ENCODE measurements at regions not wholly inside any gene's neighbourhood (a gene's known extent, or its start where the extent isn't known, plus 50 kb on each side); places are given as distances from the start of the nearest gene placed in this dataset.

DNA sequence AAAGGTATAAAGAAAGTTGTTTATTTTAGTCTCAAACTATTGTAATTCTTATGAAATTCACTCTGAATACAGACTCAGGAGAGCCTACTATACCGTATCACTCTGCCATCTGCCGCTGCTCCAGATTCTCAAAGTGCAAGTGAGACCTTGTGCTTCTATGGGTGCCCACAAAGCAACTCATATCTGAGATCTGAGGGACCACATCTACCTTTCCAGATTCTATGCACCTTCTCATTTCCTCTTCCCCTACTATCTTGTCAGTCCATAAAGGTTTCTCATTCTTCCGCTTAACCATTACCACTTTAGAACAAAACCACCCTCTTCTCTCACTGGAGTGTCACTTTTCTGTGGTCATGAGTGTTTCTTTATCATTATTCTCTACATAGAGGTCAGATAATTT is 1236.9 kb downstream of the DIAPH3 start:
- no peak for ATAC-seq (ENCODE audit: poor library complexity)
- CTCF ChIA-PET = no interaction called here
- no peaks in the 10 kb centered on the region for H3K36me3 ChIP-seq (ENCODE audit: insufficient read depth, low read length)

DNA sequence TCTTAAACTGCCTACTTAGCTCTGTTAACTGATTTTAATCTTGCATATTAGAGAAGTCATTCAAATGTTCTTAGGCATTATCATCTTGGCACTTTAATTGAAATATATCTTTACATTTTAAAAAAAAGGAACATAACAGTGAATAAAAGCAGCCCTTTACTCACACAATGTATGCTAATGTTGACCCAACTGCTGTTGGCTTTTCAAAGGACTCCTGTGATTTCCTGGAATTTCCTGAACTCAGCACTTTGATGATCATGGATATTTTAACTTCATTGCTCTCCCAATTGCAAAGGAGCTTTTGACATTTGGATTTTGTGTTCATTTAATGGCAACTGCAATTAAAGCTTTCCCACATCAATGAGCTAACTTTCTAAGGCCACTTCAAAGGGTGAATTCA is 1230.3 kb downstream of the DIAPH3 start:
- no peak for DNase-seq
- H3K36me3 Mint-ChIP-seq (ENCODE audit: low read depth) = no peaks in the 10 kb centered on the region
- H3K4me1 Mint-ChIP-seq (ENCODE audit: low read depth) = no peaks in the 10 kb centered on the region
- H3K27ac Mint-ChIP-seq = no peak overlapping the region
- H3K9me3 ChIP-seq (ENCODE audit: control insufficient read depth in 1 of 2, insufficient read depth in 1 of 2, low read length in 2 of 2) = peaks cover 0 to 4% of the 10 kb centered on the region in 2 experiments
- no peaks in the 10 kb centered on the region for H3K27me3 Mint-ChIP-seq
- TF ChIP-seq, protein P1, sequence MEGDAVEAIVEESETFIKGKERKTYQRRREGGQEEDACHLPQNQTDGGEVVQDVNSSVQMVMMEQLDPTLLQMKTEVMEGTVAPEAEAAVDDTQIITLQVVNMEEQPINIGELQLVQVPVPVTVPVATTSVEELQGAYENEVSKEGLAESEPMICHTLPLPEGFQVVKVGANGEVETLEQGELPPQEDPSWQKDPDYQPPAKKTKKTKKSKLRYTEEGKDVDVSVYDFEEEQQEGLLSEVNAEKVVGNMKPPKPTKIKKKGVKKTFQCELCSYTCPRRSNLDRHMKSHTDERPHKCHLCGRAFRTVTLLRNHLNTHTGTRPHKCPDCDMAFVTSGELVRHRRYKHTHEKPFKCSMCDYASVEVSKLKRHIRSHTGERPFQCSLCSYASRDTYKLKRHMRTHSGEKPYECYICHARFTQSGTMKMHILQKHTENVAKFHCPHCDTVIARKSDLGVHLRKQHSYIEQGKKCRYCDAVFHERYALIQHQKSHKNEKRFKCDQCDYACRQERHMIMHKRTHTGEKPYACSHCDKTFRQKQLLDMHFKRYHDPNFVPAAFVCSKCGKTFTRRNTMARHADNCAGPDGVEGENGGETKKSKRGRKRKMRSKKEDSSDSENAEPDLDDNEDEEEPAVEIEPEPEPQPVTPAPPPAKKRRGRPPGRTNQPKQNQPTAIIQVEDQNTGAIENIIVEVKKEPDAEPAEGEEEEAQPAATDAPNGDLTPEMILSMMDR (IDR thresholded peaks at IDR 0.05) = no peak
- H3K27me3 ChIP-seq (ENCODE audit: control insufficient read depth in 1 of 2, insufficient read depth in 2 of 2, low read length in 2 of 2) = no peaks in the 10 kb centered on the region
- H3K9me3 Mint-ChIP-seq = peaks cover 5% of the 10 kb centered on the region
- POLR2A ChIA-PET = no interaction called here
- H3K27ac ChIP-seq (ENCODE audit: low read depth in 1 of 2, low read length in 2 of 2) = no peak overlapping the region
- no peaks in the 10 kb centered on the region for H3K36me3 ChIP-seq (ENCODE audit: insufficient read depth, low read length)
- no peak overlapping the region for H3K4me3 ChIP-seq (ENCODE audit: low read length)
- ATAC-seq (ENCODE audit: poor library complexity) = no peak
- CTCF ChIA-PET = no interaction called here
- H3K4me1 ChIP-seq (ENCODE audit: insufficient read depth, low read length) = no peaks in the 10 kb centered on the region
- intact Hi-C loops (cut with DNase I, micrococcal nuclease) = no loop called here
- H3K4me3 Mint-ChIP-seq = no peak overlapping the region

More for the DNA sequence above, 1236.9 kb downstream of the DIAPH3 start:
- intact Hi-C loops (cut with DNase I, micrococcal nuclease) = no loop called here
- TF ChIP-seq, protein P1 (IDR thresholded peaks at IDR 0.05) = no peak
- Histone ChIP-seq H3K4me3 (ENCODE audit: low read length) (no peak overlapping the region), H3K4me1 (ENCODE audit: insufficient read depth, low read length) (no peaks in the 10 kb centered on the region), H3K27me3 (ENCODE audit: control insufficient read depth in 1 of 2, insufficient read depth in 2 of 2, low read length in 2 of 2) (no peaks in the 10 kb centered on the region), H3K9me3 (ENCODE audit: control insufficient read depth in 1 of 2, insufficient read depth in 1 of 2, low read length in 2 of 2) (no peaks in the 10 kb centered on the region), H3K27ac (ENCODE audit: low read depth in 1 of 2, low read length in 2 of 2) (no peak overlapping the region)
- Mint-ChIP-seq H3K4me3 (no peak overlapping the region), H3K4me1 (ENCODE audit: low read depth) (no peaks in the 10 kb centered on the region), H3K9me3 (peaks cover 11% of the 10 kb centered on the region), H3K27ac (no peak overlapping the region), H3K36me3 (ENCODE audit: low read depth) (no peaks in the 10 kb centered on the region), H3K27me3 (no peaks in the 10 kb centered on the region)
- DNase-seq = no peak
- POLR2A ChIA-PET = no interaction called here

DNA sequence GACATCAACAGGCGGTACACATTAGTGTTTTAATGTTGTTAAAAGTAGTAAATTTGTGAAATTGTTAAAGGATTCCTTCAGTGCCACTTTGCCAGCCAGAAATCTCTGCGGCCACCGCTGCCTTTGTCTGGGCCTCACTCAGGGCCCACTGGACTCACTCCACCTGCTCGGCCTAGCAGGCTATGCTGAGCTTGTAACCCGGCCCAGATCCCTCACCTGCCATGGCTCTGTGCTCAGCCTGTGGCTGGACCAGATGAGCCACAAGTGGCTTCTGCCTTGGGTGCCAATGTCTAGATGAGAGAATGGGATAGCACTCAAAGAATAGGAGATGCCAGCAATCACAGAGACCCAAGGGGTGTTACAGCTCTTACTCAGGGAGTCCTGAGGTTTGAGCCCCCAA is 1228.0 kb downstream of the DIAPH3 start:
- CTCF ChIA-PET = no interaction called here
- Histone ChIP-seq H3K27me3 (ENCODE audit: control insufficient read depth in 1 of 2, insufficient read depth in 2 of 2, low read length in 2 of 2) (no peaks in the 10 kb centered on the region), H3K36me3 (ENCODE audit: insufficient read depth, low read length) (no peaks in the 10 kb centered on the region), H3K27ac (ENCODE audit: low read depth in 1 of 2, low read length in 2 of 2) (no peak overlapping the region), H3K4me1 (ENCODE audit: insufficient read depth, low read length) (no peaks in the 10 kb centered on the region), H3K4me3 (ENCODE audit: low read length) (no peak overlapping the region), H3K9me3 (ENCODE audit: control insufficient read depth in 1 of 2, insufficient read depth in 1 of 2, low read length in 2 of 2) (peaks cover 0 to 4% of the 10 kb centered on the region in 2 experiments)
- ATAC-seq (ENCODE audit: poor library complexity) (no peak), DNase-seq (no peak)
- intact Hi-C loops (cut with DNase I, micrococcal nuclease) = no loop called here
- Mint-ChIP-seq H3K9me3 (peaks cover 3% of the 10 kb centered on the region), H3K27ac (no peak overlapping the region), H3K36me3 (ENCODE audit: low read depth) (no peaks in the 10 kb centered on the region), H3K4me3 (no peak overlapping the region), H3K27me3 (no peaks in the 10 kb centered on the region), H3K4me1 (ENCODE audit: low read depth) (no peaks in the 10 kb centered on the region)
- TF ChIP-seq, protein P1 (IDR thresholded peaks at IDR 0.05) = no peak
- POLR2A ChIA-PET = no interaction called here

Measured in CD4-positive, alpha-beta T cell (primary cell).